ENCODE measurements at regions not wholly inside any gene's neighbourhood (a gene's known extent, or its start where the extent isn't known, plus 50 kb on each side); places are given as distances from the start of the nearest gene placed in this dataset.
"Not testable (repeated sequence)": the region's sequence is repeated elsewhere in the genome, so short reads cannot be mapped to it uniquely, and the experiment has no call there.

GRCh38 chr13:111590796-111591195 lies 270.4 kb downstream of the TEX29 start:
- Histone ChIP-seq H3K79me2 (ENCODE audit: insufficient read depth, low read depth, low read length) (no peaks in the 10 kb centered on the region), H4K20me1 (ENCODE audit: insufficient read depth, low read length) (no peaks in the 10 kb centered on the region), H3K4me2 (ENCODE audit: low read length) (no peak overlapping the region), H3K9me2 (ENCODE audit: insufficient read depth, low read length) (no peaks in the 10 kb centered on the region), H3K4me3 (ENCODE audit: low read depth, low read length, poor library complexity, severe bottlenecking) (no peak overlapping the region), H3K36me3 (ENCODE audit: insufficient read depth, low read length) (no peaks in the 10 kb centered on the region), H2AFZ (ENCODE audit: low read length) (no peak overlapping the region), H3K27ac (ENCODE audit: low read depth, low read length, poor library complexity, severe bottlenecking) (no peak overlapping the region), H3K4me1 (ENCODE audit: insufficient read depth, low read length, poor library complexity, severe bottlenecking) (no peaks in the 10 kb centered on the region), H3K9me3 (ENCODE audit: low read length) (no peaks in the 10 kb centered on the region)
- POLR2A ChIA-PET, result no interaction called here
- BruUV-seq (replicated peaks), result no TSS peak
- intact Hi-C loops (cut with micrococcal nuclease; ENCODE audit: unreplicated experiment), result no loop called here
- no peak for TF ChIP-seq CTCF (conservative IDR thresholded peaks at IDR 0.05; ENCODE audit: low read length)
- no peak for TF ChIP-seq EZH2phosphoT487 (IDR thresholded peaks at IDR 0.05; ENCODE audit: borderline replicate concordance, low read depth, low read length)
- DNase-seq (ENCODE audit: low spot score), result no peak
- CTCF ChIA-PET (ENCODE audit: unreplicated experiment), result interaction anchor here (0.7 kb wide), 1 partner anchor 13 kb away, joined by 3 read pairs; no protein-coding TSS in a partner anchor

GRCh38 chr13:111593490-111593889 lies 273.0 kb downstream of the TEX29 start:
- H3K4me2 ChIP-seq (ENCODE audit: low read length); H3K4me1 ChIP-seq (ENCODE audit: insufficient read depth, low read length, poor library complexity, severe bottlenecking); intact Hi-C loops (cut with micrococcal nuclease; ENCODE audit: unreplicated experiment); H3K27ac ChIP-seq (ENCODE audit: low read depth, low read length, poor library complexity, severe bottlenecking); CTCF ChIA-PET (ENCODE audit: unreplicated experiment); H3K9me2 ChIP-seq (ENCODE audit: insufficient read depth, low read length); DNase-seq (ENCODE audit: low spot score); H3K9me3 ChIP-seq (ENCODE audit: low read length); BruUV-seq (replicated peaks); POLR2A ChIA-PET; H4K20me1 ChIP-seq (ENCODE audit: insufficient read depth, low read length); H2AFZ ChIP-seq (ENCODE audit: low read length); H3K79me2 ChIP-seq (ENCODE audit: insufficient read depth, low read depth, low read length); H3K4me3 ChIP-seq (ENCODE audit: low read depth, low read length, poor library complexity, severe bottlenecking); H3K36me3 ChIP-seq (ENCODE audit: insufficient read depth, low read length): not testable (repeated sequence)

- Histone ChIP-seq H3K79me2 (ENCODE audit: insufficient read depth, low read depth, low read length) (no peaks in the 10 kb centered on the region), H3K4me1 (ENCODE audit: insufficient read depth, low read length, poor library complexity, severe bottlenecking) (no peaks in the 10 kb centered on the region), H3K9me2 (ENCODE audit: insufficient read depth, low read length) (no peaks in the 10 kb centered on the region), H3K4me2 (ENCODE audit: low read length) (no peak overlapping the region), H3K9me3 (ENCODE audit: low read length) (no peaks in the 10 kb centered on the region), H4K20me1 (ENCODE audit: insufficient read depth, low read length) (no peaks in the 10 kb centered on the region), H3K36me3 (ENCODE audit: insufficient read depth, low read length) (no peaks in the 10 kb centered on the region), H3K4me3 (ENCODE audit: low read depth, low read length, poor library complexity, severe bottlenecking) (no peak overlapping the region), H2AFZ (ENCODE audit: low read length) (no peak overlapping the region), H3K27ac (ENCODE audit: low read depth, low read length, poor library complexity, severe bottlenecking) (no peak overlapping the region)
- BruUV-seq (replicated peaks), result no TSS peak
- ChIA-PET CTCF (ENCODE audit: unreplicated experiment) (no interaction called here), POLR2A (no interaction called here)
- TF ChIP-seq CTCF (conservative IDR thresholded peaks at IDR 0.05; ENCODE audit: low read length), result no peak
- TF ChIP-seq EZH2phosphoT487 (IDR thresholded peaks at IDR 0.05; ENCODE audit: borderline replicate concordance, low read depth, low read length), result no peak
- DNase-seq (ENCODE audit: low spot score), result no peak
- intact Hi-C loops (cut with micrococcal nuclease; ENCODE audit: unreplicated experiment), result no loop called here
Measured at GRCh38 chr13:111594606-111595005, 274.2 kb downstream of the TEX29 start.
